PC-3 (cell line): ENCODE measurements at regions not wholly inside any gene's neighbourhood (a gene's known extent, or its start where the extent isn't known, plus 50 kb on each side); places are given as distances from the start of the nearest gene placed in this dataset.

Experiments used
- ATAC-seq: fragments of 200-7000 bp; cut with Tn5 transposase; 2 replicates; pipeline ENCODE4 v1.9.1; 2020; ENCODE audit warnings: mild to moderate bottlenecking, moderate library complexity
- BruUV-seq: library from RNA; stranded (reverse); fragments of 400-500 nt; replicated peaks from 2 replicates; lab custom pipeline; 2021; lab: Mats Ljungman, UMichigan
- CTCF ChIA-PET: fragments of 300-600 bp; sonication (Branson Sonifier 250); formaldehyde crosslinking; loops from one replicate; lab custom pipeline; 2022; ENCODE audit warnings: antibody characterized with exemption; lab: Charles Lee
- POLR2A ChIA-PET: fragments of 300-600 bp; sonication (Branson Sonifier 250); formaldehyde crosslinking; loops from one replicate; lab custom pipeline; 2022; ENCODE audit warnings: antibody characterized with exemption; ENCODE audit not compliant: unreplicated experiment; lab: Charles Lee
- DNase-seq: peaks from one replicate; pipeline ENCODE4 v3.0.0-alpha.2; 2015
- H2AFZ ChIP-seq: fragments of 300-600 bp; sonication (generic); 2 replicates; pipeline ENCODE4 v1.6.0; 2016; ENCODE audit warnings: antibody characterized with exemption, low read length
- H3F3A ChIP-seq: fragments of 300-600 bp; sonication (generic); one replicate; pipeline ENCODE4 v1.6.0; 2017; ENCODE audit warnings: antibody characterized with exemption, low read length, control low read depth, mild to moderate bottlenecking; ENCODE audit not compliant: unreplicated experiment
- H3K27ac ChIP-seq: fragments of 300-600 bp; sonication (generic); 2 replicates; pipeline ENCODE4 v1.5.1; 2016; ENCODE audit warnings: mild to moderate bottlenecking, low read length
- H3K27me3 ChIP-seq: fragments of 300-600 bp; sonication (generic); 2 replicates; pipeline ENCODE4 v1.6.1; 2016; ENCODE audit warnings: low read length, mixed read lengths
- H3K36me3 ChIP-seq: fragments of 300-600 bp; sonication (generic); 2 replicates; pipeline ENCODE4 v1.6.1; 2016; ENCODE audit warnings: low read depth, mixed run types, low read length, mixed read lengths
- H3K4me1 ChIP-seq: fragments of 300-600 bp; sonication (generic); 2 replicates; pipeline ENCODE4 v1.5.1; 2016; ENCODE audit warnings: low read length; ENCODE audit not compliant: insufficient read depth
- H3K4me2 ChIP-seq: fragments of 300-600 bp; sonication (generic); 2 replicates; pipeline ENCODE4 v1.6.0; 2016; ENCODE audit warnings: low read length
- H3K4me3 ChIP-seq: fragments of 300-600 bp; sonication (generic); 2 replicates; pipeline ENCODE4 v1.5.1; 2016; ENCODE audit warnings: mild to moderate bottlenecking, low read length, mixed read lengths
- H3K79me2 ChIP-seq: fragments of 300-600 bp; sonication (generic); 2 replicates; pipeline ENCODE4 v1.6.1; 2017; ENCODE audit warnings: low read length, mixed read lengths
- H3K9ac ChIP-seq: fragments of 300-600 bp; sonication (generic); 2 replicates; pipeline ENCODE4 v1.6.0; 2016; ENCODE audit warnings: mild to moderate bottlenecking, low read length
- H3K9me2 ChIP-seq: fragments of 300-600 bp; sonication (generic); replicated peaks from 2 replicates; pipeline ENCODE4 v1.6.1; 2016; ENCODE audit warnings: mixed run types, low read length, mixed read lengths
- H3K9me3 ChIP-seq: fragments of 300-600 bp; sonication (generic); 2 replicates; pipeline ENCODE4 v1.6.1; 2016; ENCODE audit warnings: low read length, mixed read lengths
- H4K20me1 ChIP-seq: fragments of 300-600 bp; sonication (generic); 2 replicates; pipeline ENCODE4 v1.6.1; 2016; ENCODE audit warnings: low read length, mixed read lengths
- EZH2 ChIP-seq: fragments of 300-600 bp; sonication (generic); IDR thresholded peaks from one replicate; pipeline ENCODE4 v1.6.1; 2017; ENCODE audit warnings: antibody characterized with exemption, mild to moderate bottlenecking, low read length; ENCODE audit not compliant: unreplicated experiment
- EZH2phosphoT487 ChIP-seq: fragments of 300-600 bp; sonication (generic); IDR thresholded peaks from 2 replicates; pipeline ENCODE4 v1.6.1; 2018; ENCODE audit warnings: mild to moderate bottlenecking, antibody characterized with exemption, low read length, borderline replicate concordance
- intact Hi-C: fragments of 100-400 bp; cut with micrococcal nuclease; formaldehyde crosslinking; loops from 2 replicates; pipeline ENCODE4 v1.9.0; 2023
- TF ChIP-seq, protein P1 (sequence below): fragments of 300-600 bp; sonication (generic); conservative IDR thresholded peaks from 2 replicates; pipeline ENCODE4 v1.5.1; 2017; ENCODE audit warnings: antibody characterized with exemption, low read depth, mild to moderate bottlenecking, low read length

DNA sequence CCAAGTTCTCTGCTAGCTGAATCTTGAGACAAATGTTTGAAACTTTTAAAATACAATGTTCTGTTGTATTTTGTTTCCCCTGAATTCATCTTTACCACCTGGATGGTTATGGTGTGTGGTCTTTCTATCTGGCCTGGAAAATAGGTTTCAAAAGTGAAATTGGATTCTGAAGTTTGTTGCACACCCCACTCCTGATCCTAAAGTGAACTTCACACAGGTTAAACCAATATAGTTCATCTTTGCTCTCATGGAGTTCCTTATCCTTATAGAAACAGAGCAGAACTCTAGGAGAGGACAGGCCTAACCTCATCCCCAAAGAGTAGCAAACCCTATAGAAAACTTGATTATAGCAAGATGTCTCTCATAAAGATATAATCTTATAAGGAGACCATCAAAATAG is 179.4 kb upstream of the BCL6 start:
- no peak for TF ChIP-seq EZH2phosphoT487
- no peak for TF ChIP-seq EZH2
- TF ChIP-seq, protein P1, sequence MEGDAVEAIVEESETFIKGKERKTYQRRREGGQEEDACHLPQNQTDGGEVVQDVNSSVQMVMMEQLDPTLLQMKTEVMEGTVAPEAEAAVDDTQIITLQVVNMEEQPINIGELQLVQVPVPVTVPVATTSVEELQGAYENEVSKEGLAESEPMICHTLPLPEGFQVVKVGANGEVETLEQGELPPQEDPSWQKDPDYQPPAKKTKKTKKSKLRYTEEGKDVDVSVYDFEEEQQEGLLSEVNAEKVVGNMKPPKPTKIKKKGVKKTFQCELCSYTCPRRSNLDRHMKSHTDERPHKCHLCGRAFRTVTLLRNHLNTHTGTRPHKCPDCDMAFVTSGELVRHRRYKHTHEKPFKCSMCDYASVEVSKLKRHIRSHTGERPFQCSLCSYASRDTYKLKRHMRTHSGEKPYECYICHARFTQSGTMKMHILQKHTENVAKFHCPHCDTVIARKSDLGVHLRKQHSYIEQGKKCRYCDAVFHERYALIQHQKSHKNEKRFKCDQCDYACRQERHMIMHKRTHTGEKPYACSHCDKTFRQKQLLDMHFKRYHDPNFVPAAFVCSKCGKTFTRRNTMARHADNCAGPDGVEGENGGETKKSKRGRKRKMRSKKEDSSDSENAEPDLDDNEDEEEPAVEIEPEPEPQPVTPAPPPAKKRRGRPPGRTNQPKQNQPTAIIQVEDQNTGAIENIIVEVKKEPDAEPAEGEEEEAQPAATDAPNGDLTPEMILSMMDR, result no peak
- CTCF ChIA-PET, result no interaction called here
- BruUV-seq, result no TSS peak

DNA sequence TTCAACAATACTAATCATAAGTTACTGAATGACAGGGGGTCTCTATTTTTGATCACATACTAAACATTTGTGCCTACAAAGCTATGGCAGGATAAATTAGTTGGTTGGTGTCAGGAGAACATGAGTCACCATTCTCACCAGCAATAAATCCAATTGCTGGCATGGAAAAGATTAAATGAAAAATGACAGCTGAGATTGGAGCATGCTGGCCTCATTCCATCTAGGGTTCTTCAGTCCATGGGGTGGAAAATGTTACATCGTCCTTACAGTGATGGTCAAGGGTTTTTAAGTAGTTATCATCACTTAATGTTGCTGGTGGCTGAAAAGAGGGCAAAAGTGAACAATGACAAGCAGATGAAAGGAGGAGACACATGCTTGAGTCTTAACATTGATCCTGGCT is 180.1 kb upstream of the BCL6 start:
- H3K9ac ChIP-seq, result no peak overlapping the region
- CTCF ChIA-PET, result no interaction called here
- ATAC-seq, result no peak

More for the DNA sequence above, 179.4 kb upstream of the BCL6 start:
- DNase-seq (no peak), ATAC-seq (no peak)
- POLR2A ChIA-PET, result interaction anchor here (0.5 kb wide), 1 partner anchor 284 kb away, joined by 3 read pairs; no protein-coding TSS in a partner anchor
- H3K79me2 ChIP-seq, result no peaks in the 10 kb centered on the region
- no peak overlapping the region for H3K4me3 ChIP-seq
- no peaks in the 10 kb centered on the region for H3F3A ChIP-seq
- H3K27ac ChIP-seq, result no peak overlapping the region
- peaks cover 24% of the 10 kb centered on the region for H3K4me1 ChIP-seq
- H3K27me3 ChIP-seq, result no peaks in the 10 kb centered on the region
- no peak overlapping the region for H3K9ac ChIP-seq
- no peaks in the 10 kb centered on the region for H4K20me1 ChIP-seq
- no peaks in the 10 kb centered on the region for H3K9me2 ChIP-seq
- intact Hi-C loops, result no loop called here
- peaks cover 3% of the 10 kb centered on the region; the same call in 1 of the 2 replicates for H3K36me3 ChIP-seq
- 0 out of 2 replicates have a peak, but pooled peaks cover 8% of the 10 kb centered on the region for H3K9me3 ChIP-seq
- no peak overlapping the region for H3K4me2 ChIP-seq
- H2AFZ ChIP-seq, result no peak overlapping the region

DNA sequence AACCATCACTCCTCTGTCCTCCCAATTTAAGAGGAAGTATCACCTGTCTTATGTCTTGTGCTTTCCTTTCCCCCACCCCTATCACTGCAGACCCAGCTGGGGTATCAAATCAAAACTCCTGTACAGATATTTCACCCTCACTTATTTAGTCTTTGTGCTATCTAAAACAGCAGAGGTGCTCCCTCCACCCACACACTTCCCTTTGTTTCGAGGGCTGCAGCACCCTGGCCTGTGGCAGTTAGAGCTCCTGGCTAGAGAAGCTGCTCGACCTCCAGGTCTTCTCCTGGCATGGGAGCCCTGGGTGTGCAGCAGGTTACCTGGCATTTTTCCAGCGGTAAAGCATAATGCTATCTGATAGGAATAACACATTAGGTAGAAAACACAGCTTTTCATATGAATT is 181.4 kb upstream of the BCL6 start:
- Histone ChIP-seq H3K79me2 (no peaks in the 10 kb centered on the region), H3K27me3 (no peaks in the 10 kb centered on the region), H3K9ac (no peak overlapping the region), H4K20me1 (no peaks in the 10 kb centered on the region), H3K36me3 (peaks cover 3% of the 10 kb centered on the region; the same call in 1 of the 2 replicates), H3K27ac (no peak overlapping the region), H3K4me3 (no peak overlapping the region), H3K9me2 (no peaks in the 10 kb centered on the region), H3K4me2 (no peak overlapping the region), H3K9me3 (0 out of 2 replicates have a peak, but pooled peaks cover 8% of the 10 kb centered on the region), H2AFZ (no peak overlapping the region), H3F3A (no peaks in the 10 kb centered on the region), H3K4me1 (peaks cover 21% of the 10 kb centered on the region)
- POLR2A ChIA-PET, result no interaction called here
- TF ChIP-seq EZH2phosphoT487, result no peak
- TF ChIP-seq EZH2, result no peak
- TF ChIP-seq, protein P1, result no peak
- ATAC-seq (no peak), DNase-seq (no peak)
- no TSS peak for BruUV-seq
- intact Hi-C loops, result no loop called here
- CTCF ChIA-PET, result no interaction called here

More for the DNA sequence above, 180.1 kb upstream of the BCL6 start:
- H3K9me3 ChIP-seq, result 0 out of 2 replicates have a peak, but pooled peaks cover 8% of the 10 kb centered on the region
- BruUV-seq, result no TSS peak
- H3K9me2 ChIP-seq, result no peaks in the 10 kb centered on the region
- intact Hi-C loops, result no loop called here
- no peaks in the 10 kb centered on the region for H4K20me1 ChIP-seq
- H3K27me3 ChIP-seq, result no peaks in the 10 kb centered on the region
- H3K27ac ChIP-seq, result no peak overlapping the region
- DNase-seq, result no peak
- H2AFZ ChIP-seq, result no peak overlapping the region
- no peak overlapping the region for H3K4me3 ChIP-seq
- no peak for TF ChIP-seq EZH2
- TF ChIP-seq, protein P1, result no peak
- TF ChIP-seq EZH2phosphoT487, result no peak
- POLR2A ChIA-PET, result interaction anchor here (0.5 kb wide), 1 partner anchor 283 kb away, joined by 3 read pairs; no protein-coding TSS in a partner anchor
- no peak overlapping the region for H3K4me2 ChIP-seq
- no peaks in the 10 kb centered on the region for H3K79me2 ChIP-seq
- no peaks in the 10 kb centered on the region for H3F3A ChIP-seq
- peaks cover 3% of the 10 kb centered on the region; the same call in 1 of the 2 replicates for H3K36me3 ChIP-seq
- H3K4me1 ChIP-seq, result peaks cover 24% of the 10 kb centered on the region
